H1 (cell line): ENCODE measurements at regions not wholly inside any gene's neighbourhood (a gene's known extent, or its start where the extent isn't known, plus 50 kb on each side); places are given as distances from the start of the nearest gene placed in this dataset.

Experiments
- ATF2 ChIP-seq: IDR thresholded peaks from 2 replicates; pipeline ENCODE4 v1.6.1; 2012; ENCODE audit warnings: low read length, inconsistent platforms
- GABPA ChIP-seq: IDR thresholded peaks from 2 replicates; pipeline ENCODE4 v1.6.1; 2011; ENCODE audit warnings: mild to moderate bottlenecking, low read length, moderate library complexity, borderline replicate concordance; ENCODE audit not compliant: insufficient read depth
- JUN ChIP-seq: IDR thresholded peaks from 2 replicates; pipeline ENCODE4 v1.6.1; 2011; ENCODE audit warnings: low read depth, mild to moderate bottlenecking, improper control_type of control experiment, low read length
- JUND ChIP-seq: IDR thresholded peaks from 2 replicates; pipeline ENCODE4 v1.6.1; 2011; ENCODE audit warnings: mild to moderate bottlenecking, improper control_type of control experiment, low read length
- POLR2A ChIP-seq, 2 experiments: IDR thresholded peaks; 1 replicate in 1 of 2; 2 replicates in 1 of 2; pipeline ENCODE4 v1.6.1; 2011; ENCODE audit warnings: low read depth in 2 of 2, low read length in 2 of 2, mild to moderate bottlenecking in 2 of 2; ENCODE audit errors: control extremely low read depth in 1 of 2
- SP1 ChIP-seq: IDR thresholded peaks from 2 replicates; pipeline ENCODE4 v1.6.1; 2011; ENCODE audit warnings: low read depth, low read length
- ZNF274 ChIP-seq: IDR thresholded peaks from 2 replicates; pipeline ENCODE4 v1.7.0; 2012; ENCODE audit warnings: low read length, borderline replicate concordance; ENCODE audit errors: extremely low read depth
- TF ChIP-seq, protein P1 (sequence below), 3 experiments: IDR thresholded peaks; 1 replicate in 2 of 3; 2 replicates in 1 of 3; pipeline versions ENCODE4 v1.5.1 to v1.6.1; 2011; ENCODE audit warnings: low read length in 3 of 3, mild to moderate bottlenecking in 3 of 3, inconsistent platforms in 2 of 3, low read depth in 1 of 3, moderate library complexity in 1 of 3; ENCODE audit not compliant: insufficient read depth in 1 of 3; ENCODE audit errors: control extremely low read depth in 1 of 3

DNA sequence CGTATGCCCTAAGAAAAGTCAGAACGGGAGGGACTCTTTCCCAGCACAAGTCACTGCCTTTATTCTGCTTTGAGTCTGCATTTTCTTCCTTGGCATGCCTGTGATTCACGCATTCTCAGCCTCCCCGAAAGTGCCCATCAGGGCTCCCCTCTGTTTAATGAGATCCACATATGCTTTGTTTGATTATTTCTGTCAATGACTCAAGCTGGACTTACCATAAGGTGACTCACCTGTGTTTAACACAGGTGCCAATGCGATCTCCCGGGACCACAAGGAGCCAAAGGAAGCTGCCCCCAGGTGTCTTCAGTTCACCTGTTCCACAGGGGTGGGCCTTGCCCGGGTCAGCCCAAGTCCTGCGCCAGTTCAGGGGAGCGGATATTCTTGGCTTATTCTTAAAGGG, 386.0 kb upstream of the SHH start:
- TF ChIP-seq ZNF274 (no peak), JUND (no peak), SP1 (no peak), POLR2A (IDR thresholded peaks at IDR 0.05; ENCODE audit: control extremely low read depth in 1 of 2, low read depth in 2 of 2, low read length in 2 of 2) (no peak), GABPA (no peak), ATF2 (no peak), JUN (no peak)
- TF ChIP-seq, protein P1, sequence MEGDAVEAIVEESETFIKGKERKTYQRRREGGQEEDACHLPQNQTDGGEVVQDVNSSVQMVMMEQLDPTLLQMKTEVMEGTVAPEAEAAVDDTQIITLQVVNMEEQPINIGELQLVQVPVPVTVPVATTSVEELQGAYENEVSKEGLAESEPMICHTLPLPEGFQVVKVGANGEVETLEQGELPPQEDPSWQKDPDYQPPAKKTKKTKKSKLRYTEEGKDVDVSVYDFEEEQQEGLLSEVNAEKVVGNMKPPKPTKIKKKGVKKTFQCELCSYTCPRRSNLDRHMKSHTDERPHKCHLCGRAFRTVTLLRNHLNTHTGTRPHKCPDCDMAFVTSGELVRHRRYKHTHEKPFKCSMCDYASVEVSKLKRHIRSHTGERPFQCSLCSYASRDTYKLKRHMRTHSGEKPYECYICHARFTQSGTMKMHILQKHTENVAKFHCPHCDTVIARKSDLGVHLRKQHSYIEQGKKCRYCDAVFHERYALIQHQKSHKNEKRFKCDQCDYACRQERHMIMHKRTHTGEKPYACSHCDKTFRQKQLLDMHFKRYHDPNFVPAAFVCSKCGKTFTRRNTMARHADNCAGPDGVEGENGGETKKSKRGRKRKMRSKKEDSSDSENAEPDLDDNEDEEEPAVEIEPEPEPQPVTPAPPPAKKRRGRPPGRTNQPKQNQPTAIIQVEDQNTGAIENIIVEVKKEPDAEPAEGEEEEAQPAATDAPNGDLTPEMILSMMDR (IDR thresholded peaks at IDR 0.05; ENCODE audit: control extremely low read depth in 1 of 3, insufficient read depth in 1 of 3, low read depth in 1 of 3, low read length in 3 of 3), result no peak
